Globus pallidus (tissue), 1 donor: ENCODE measurements at regions not wholly inside any gene's neighbourhood (a gene's known extent, or its start where the extent isn't known, plus 50 kb on each side); places are given as distances from the start of the nearest gene placed in this dataset.

ENCODE experiments used
- DNase-seq: peaks from one replicate; pipeline ENCODE4 v3.0.0-alpha.2; 2015; ENCODE audit warnings: low spot score

GRCh38 chr22:47392729-47393128 lies 630.3 kb downstream of the TBC1D22A start:
- DNase-seq = no peak

GRCh38 chr22:47392054-47392347 lies 629.6 kb downstream of the TBC1D22A start:
- no peak for DNase-seq

GRCh38 chr22:47391169-47392053 lies 629.0 kb downstream of the TBC1D22A start:
- no peak for DNase-seq

GRCh38 chr22:47390026-47390970 lies 627.8 kb downstream of the TBC1D22A start:
- DNase-seq = no peak

- no peak for DNase-seq
Measured at GRCh38 chr22:47389201-47389600, 626.8 kb downstream of the TBC1D22A start.

GRCh38 chr22:47388778-47389177 lies 626.3 kb downstream of the TBC1D22A start:
- no peak for DNase-seq

- DNase-seq = no peak
Measured at GRCh38 chr22:47388331-47388730, 625.9 kb downstream of the TBC1D22A start.

GRCh38 chr22:47386812-47387510 lies 624.5 kb downstream of the TBC1D22A start:
- no peak for DNase-seq

GRCh38 chr22:47384977-47385376 lies 622.5 kb downstream of the TBC1D22A start:
- DNase-seq = no peak

- no peak for DNase-seq
Measured at GRCh38 chr22:47382164-47382890, 619.9 kb downstream of the TBC1D22A start.

- DNase-seq = no peak
Measured at GRCh38 chr22:47381240-47381639, 618.8 kb downstream of the TBC1D22A start.

GRCh38 chr22:47380692-47381091 lies 618.2 kb downstream of the TBC1D22A start:
- no peak for DNase-seq

- no peak for DNase-seq
Measured at GRCh38 chr22:47379037-47379436, 616.6 kb downstream of the TBC1D22A start.

GRCh38 chr22:47377926-47378560 lies 615.6 kb downstream of the TBC1D22A start:
- no peak for DNase-seq

- DNase-seq = no peak
Measured at GRCh38 chr22:47376901-47377505, 614.6 kb downstream of the TBC1D22A start.

GRCh38 chr22:47376322-47376700 lies 613.9 kb downstream of the TBC1D22A start:
- no peak for DNase-seq

GRCh38 chr22:47375621-47376321 lies 613.3 kb downstream of the TBC1D22A start:
- DNase-seq = no peak

- no peak for DNase-seq
Measured at GRCh38 chr22:47374901-47375575, 612.6 kb downstream of the TBC1D22A start.

- DNase-seq = no peak
Measured at GRCh38 chr22:47374273-47374771, 611.9 kb downstream of the TBC1D22A start.
